GM10248 (cell line): ENCODE measurements at regions not wholly inside any gene's neighbourhood (a gene's known extent, or its start where the extent isn't known, plus 50 kb on each side); places are given as distances from the start of the nearest gene placed in this dataset.

Experiments
- CTCF ChIA-PET: fragments of 300-600 bp; sonication (Branson Sonifier 250); formaldehyde crosslinking; extraction: SDS; loops from one replicate; lab custom pipeline; 2021; ENCODE audit warnings: antibody characterized with exemption; lab: Yijun Ruan, JAX
- POLR2A ChIA-PET: fragments of 350-650 bp; sonication (Branson Sonifier 250); formaldehyde crosslinking; extraction: SDS; loops from one replicate; lab custom pipeline; 2020; ENCODE audit warnings: antibody characterized with exemption; lab: Yijun Ruan, JAX
- DNase-seq: peaks from one replicate; pipeline ENCODE4 v3.0.0; 2012; ENCODE audit errors: extremely low spot score
- CTCF ChIP-seq: IDR thresholded peaks from 2 replicates; pipeline ENCODE4 v1.5.1; 2012; ENCODE audit warnings: mild to moderate bottlenecking, low read depth; ENCODE audit errors: extremely low read depth, missing control alignments, control extremely low read depth

GRCh38 chr4:65789341-65789740 is 119.1 kb upstream of the EPHA5 start:
- DNase-seq = no peak
- TF ChIP-seq CTCF = no peak
- ChIA-PET CTCF (no interaction called here), POLR2A (no interaction called here)

- DNase-seq = no peak
- POLR2A ChIA-PET = no interaction called here
- CTCF ChIA-PET = interaction anchor here (1.3 kb wide), 1 partner anchor 11 kb away, joined by 3 read pairs; no protein-coding TSS in a partner anchor
- TF ChIP-seq CTCF = no peak
These were observed 107.0 kb upstream of the EPHA5 start for GRCh38 chr4:65777270-65777669.

GRCh38 chr4:65773636-65774035 is 103.3 kb upstream of the EPHA5 start:
- ChIA-PET POLR2A (no interaction called here), CTCF (interaction anchor here (1.3 kb wide), 1 partner anchor 12 kb away, joined by 3 read pairs; no protein-coding TSS in a partner anchor)
- no peak for DNase-seq
- TF ChIP-seq CTCF = no peak

GRCh38 chr4:65747386-65747785 is 77.1 kb upstream of the EPHA5 start:
- CTCF ChIA-PET = no interaction called here
- no peak for TF ChIP-seq CTCF
- POLR2A ChIA-PET = no interaction called here
- DNase-seq = no peak

GRCh38 chr4:65738134-65738533 is 67.8 kb upstream of the EPHA5 start:
- ChIA-PET POLR2A (no interaction called here), CTCF (no interaction called here)
- no peak for DNase-seq
- no peak for TF ChIP-seq CTCF

GRCh38 chr4:65737672-65738071 is 67.4 kb upstream of the EPHA5 start:
- POLR2A ChIA-PET = no interaction called here
- no peak for DNase-seq
- CTCF ChIA-PET = no interaction called here
- no peak for TF ChIP-seq CTCF

GRCh38 chr4:65724973-65725372 is 54.7 kb upstream of the EPHA5 start:
- POLR2A ChIA-PET = no interaction called here
- TF ChIP-seq CTCF = no peak
- CTCF ChIA-PET = no interaction called here
- no peak for DNase-seq
